Gastroesophageal sphincter (tissue), 4 donors: ENCODE measurements at regions not wholly inside any gene's neighbourhood (a gene's known extent, or its start where the extent isn't known, plus 50 kb on each side); places are given as distances from the start of the nearest gene placed in this dataset.

Experiments
- ATAC-seq: fragments of 150-250 bp; one replicate; pipeline ENCODE4 v1.9.1; 2016; ENCODE audit warnings: mild to moderate bottlenecking, moderate library complexity
- H3K27ac ChIP-seq, 4 donors: fragments of 200-600 bp; sonication (generic) in 3 of 4; 1 replicate in 3 of 4; 2 replicates in 1 of 4; pipeline ENCODE4 v1.5.1; 2016 to 2019
- H3K27me3 ChIP-seq: fragments of 200-600 bp; sonication (generic); one replicate; pipeline ENCODE4 v1.5.1; 2019
- H3K36me3 ChIP-seq, 2 donors: fragments of 200-600 bp; sonication (generic); one replicate each; pipeline ENCODE4 v1.5.1; 2019; ENCODE audit warnings: control low read depth in 1 of 2
- H3K4me1 ChIP-seq, 3 donors: fragments of 200-600 bp; sonication (generic); 1 replicate in 2 of 3; 2 replicates in 1 of 3; pipeline ENCODE4 v1.5.1; 2016 to 2019; ENCODE audit warnings: control low read depth in 2 of 3
- H3K4me3 ChIP-seq, 2 donors: fragments of 200-600 bp; sonication (generic); one replicate each; pipeline ENCODE4 v1.5.1; 2019; ENCODE audit warnings: mild to moderate bottlenecking in 1 of 2, moderate library complexity in 1 of 2
- H3K9me3 ChIP-seq, 3 donors: fragments of 200-600 bp; sonication (generic); one replicate each; pipeline ENCODE4 v1.5.1; 2017 to 2019; ENCODE audit warnings: control low read depth in 2 of 3
- CTCF ChIP-seq, 4 experiments: fragments of 200-600 bp in 2 of 4; fragments of 450-650 bp in 2 of 4; sonication (generic) in 1 of 4; IDR thresholded peaks; one replicate each; pipeline ENCODE4 v1.5.1; 2017 to 2019; ENCODE audit warnings: antibody characterized with exemption in 4 of 4, mild to moderate bottlenecking in 2 of 4, moderate library complexity in 2 of 4
- EP300 ChIP-seq: sonication (generic); formaldehyde crosslinking; IDR thresholded peaks from one replicate; pipeline ENCODE4 v1.6.1; 2017; ENCODE audit warnings: antibody characterized with exemption, mild to moderate bottlenecking
- POLR2A ChIP-seq, 2 donors: fragments of 450-650 bp; IDR thresholded peaks; one replicate each; pipeline ENCODE4 v1.6.1; 2017; ENCODE audit warnings: antibody characterized with exemption in 2 of 2, mild to moderate bottlenecking in 2 of 2, moderate library complexity in 1 of 2
- POLR2AphosphoS5 ChIP-seq: sonication (generic); formaldehyde crosslinking; IDR thresholded peaks from one replicate; pipeline ENCODE4 v1.6.1; 2017; ENCODE audit warnings: antibody characterized with exemption
- WGBS, 2 donors: methylation state at CpG; one replicate each; pipeline ENCODE4 v1.1.5; 2018; ENCODE audit warnings: low coverage in 1 of 2; 5-methylcytosine and 5-hydroxymethylcytosine counted together

GRCh38 chr14:84017495-84017894 is 1512.4 kb upstream of the FLRT2 start:
- TF ChIP-seq POLR2AphosphoS5 (peak; percentile 85), EP300 (no peak)
- no peak overlapping the region for H3K27ac ChIP-seq
- no peak overlapping the region for H3K4me3 ChIP-seq
- ATAC-seq: no peak
- H3K4me1 ChIP-seq: peaks cover 0 to 5% (median 0%) of the 10 kb centered on the region in 3 donors
- 45 to 49% methylated on average over 7 of the region's 7 CpGs for WGBS, 2 donors
- H3K27me3 ChIP-seq: no peaks in the 10 kb centered on the region
- peaks cover 0 to 16% (median 0%) of the 10 kb centered on the region in 3 donors for H3K9me3 ChIP-seq
- H3K36me3 ChIP-seq: no peaks in the 10 kb centered on the region

GRCh38 chr14:84021433-84021832 is 1508.5 kb upstream of the FLRT2 start:
- peaks cover 0 to 20% (median 0%) of the 10 kb centered on the region in 3 donors for H3K9me3 ChIP-seq
- H3K4me3 ChIP-seq: no peak overlapping the region
- TF ChIP-seq POLR2A (IDR thresholded peaks at IDR 0.05) (no peak), EP300 (no peak), POLR2AphosphoS5 (no peak), CTCF (IDR thresholded peaks at IDR 0.05) (no peak)
- no peak for ATAC-seq
- H3K36me3 ChIP-seq: no peaks in the 10 kb centered on the region
- H3K4me1 ChIP-seq: peaks cover 0 to 5% (median 0%) of the 10 kb centered on the region in 3 donors
- no peak overlapping the region for H3K27ac ChIP-seq
- no peaks in the 10 kb centered on the region for H3K27me3 ChIP-seq

- 52 to 55% methylated on average over 6 of the region's 6 CpGs for whole genome bisulfite sequencing, 2 donors
- Histone ChIP-seq H3K27ac (no peak overlapping the region), H3K4me3 (no peak overlapping the region), H3K4me1 (no peaks in the 10 kb centered on the region), H3K9me3 (peaks cover 0 to 20% (median 0%) of the 10 kb centered on the region in 3 donors), H3K36me3 (no peaks in the 10 kb centered on the region), H3K27me3 (no peaks in the 10 kb centered on the region)
- ATAC-seq: no peak
- TF ChIP-seq POLR2AphosphoS5 (no peak), CTCF (IDR thresholded peaks at IDR 0.05) (no peak), POLR2A (IDR thresholded peaks at IDR 0.05) (no peak), EP300 (no peak)
These were observed 1505.6 kb upstream of the FLRT2 start for GRCh38 chr14:84024231-84024820.

GRCh38 chr14:84025106-84026012 is 1504.6 kb upstream of the FLRT2 start:
- Histone ChIP-seq H3K4me3 (no peak overlapping the region), H3K27ac (no peak overlapping the region), H3K36me3 (no peaks in the 10 kb centered on the region), H3K9me3 (peaks cover 0 to 20% (median 0%) of the 10 kb centered on the region in 3 donors), H3K4me1 (no peaks in the 10 kb centered on the region), H3K27me3 (no peaks in the 10 kb centered on the region)
- ATAC-seq: no peak
- WGBS, 2 donors: 86 to 100% methylated on average over 1 to 6 of the region's 8 CpGs
- TF ChIP-seq POLR2AphosphoS5: no peak
- TF ChIP-seq EP300: no peak
- no peak for TF ChIP-seq POLR2A (IDR thresholded peaks at IDR 0.05)
- TF ChIP-seq CTCF (IDR thresholded peaks at IDR 0.05): no peak

GRCh38 chr14:84027351-84027750 is 1502.6 kb upstream of the FLRT2 start:
- ATAC-seq: no peak
- no peaks in the 10 kb centered on the region for H3K36me3 ChIP-seq
- no peak overlapping the region for H3K4me3 ChIP-seq
- H3K4me1 ChIP-seq: no peaks in the 10 kb centered on the region
- no peaks in the 10 kb centered on the region for H3K27me3 ChIP-seq
- no peak overlapping the region for H3K27ac ChIP-seq
- H3K9me3 ChIP-seq: peaks cover 0 to 5% (median 0%) of the 10 kb centered on the region in 3 donors
- no peak for TF ChIP-seq EP300
- no peak for TF ChIP-seq POLR2A (IDR thresholded peaks at IDR 0.05)
- no peak for TF ChIP-seq POLR2AphosphoS5
- no peak for TF ChIP-seq CTCF (IDR thresholded peaks at IDR 0.05)
